Upper lobe of right lung (tissue), 1 donor: ENCODE measurements at regions not wholly inside any gene's neighbourhood (a gene's known extent, or its start where the extent isn't known, plus 50 kb on each side); places are given as distances from the start of the nearest gene placed in this dataset.

Experiments
- ATAC-seq: fragments of 200-7000 bp; cut with Tn5 transposase; one replicate; pipeline ENCODE4 v1.9.1; 2020; ENCODE audit warnings: mild to moderate bottlenecking, moderate library complexity
- DNase-seq: peaks from one replicate; pipeline ENCODE4 v3.0.0-alpha.2; 2020
- H3K27ac ChIP-seq: fragments of 200-600 bp; one replicate; pipeline ENCODE4 v1.8.0; 2022
- H3K27me3 ChIP-seq: fragments of 200-600 bp; one replicate; pipeline ENCODE4 v1.8.0; 2022; ENCODE audit warnings: mild to moderate bottlenecking
- H3K36me3 ChIP-seq: fragments of 200-600 bp; one replicate; pipeline ENCODE4 v1.8.0; 2022
- H3K4me1 ChIP-seq: fragments of 200-600 bp; one replicate; pipeline ENCODE4 v1.8.0; 2022
- H3K4me3 ChIP-seq: fragments of 200-600 bp; one replicate; pipeline ENCODE4 v1.8.0; 2022; ENCODE audit warnings: mild to moderate bottlenecking
- H3K9me3 ChIP-seq: fragments of 200-600 bp; one replicate; pipeline ENCODE4 v1.8.0; 2022
- CTCF ChIP-seq: fragments of 200-600 bp; IDR thresholded peaks from one replicate; pipeline ENCODE4 v1.8.0; 2022; ENCODE audit warnings: antibody characterized with exemption
- intact Hi-C: fragments of 100-400 bp; cut with DNase I; formaldehyde crosslinking; loops from one replicate; pipeline ENCODE4 v1.11.0; 2022
- donor health status: DM: no; HTN: yes; CAD: no; lungs with severe emphysema.

- intact Hi-C loops = no loop called here
- DNase-seq (no peak), ATAC-seq (no peak)
- H3K36me3 ChIP-seq = no peaks in the 10 kb centered on the region
- TF ChIP-seq CTCF = no peak
- H3K27ac ChIP-seq = no peak overlapping the region
- H3K9me3 ChIP-seq = no peaks in the 10 kb centered on the region
- no peak overlapping the region for H3K4me3 ChIP-seq
- H3K4me1 ChIP-seq = no peaks in the 10 kb centered on the region
- no peaks in the 10 kb centered on the region for H3K27me3 ChIP-seq
Observed at GRCh38 chr14:54294802-54295201, 102.0 kb upstream of the CDKN3 start.

- intact Hi-C loops = no loop called here
- ATAC-seq = no peak
- H3K27ac ChIP-seq = no peak overlapping the region
- no peak for TF ChIP-seq CTCF
- no peaks in the 10 kb centered on the region for H3K36me3 ChIP-seq
- H3K27me3 ChIP-seq = no peaks in the 10 kb centered on the region
- no peaks in the 10 kb centered on the region for H3K9me3 ChIP-seq
- no peak overlapping the region for H3K4me3 ChIP-seq
- H3K4me1 ChIP-seq = no peaks in the 10 kb centered on the region
- no peak for DNase-seq
Observed at GRCh38 chr14:54299410-54300363, 97.1 kb upstream of the CDKN3 start.

- H3K27me3 ChIP-seq = no peaks in the 10 kb centered on the region
- DNase-seq (no peak), ATAC-seq (peak; percentile 69)
- TF ChIP-seq CTCF = no peak
- intact Hi-C loops = no loop called here
- H3K4me1 ChIP-seq = no peaks in the 10 kb centered on the region
- H3K9me3 ChIP-seq = no peaks in the 10 kb centered on the region
- H3K36me3 ChIP-seq = no peaks in the 10 kb centered on the region
- H3K27ac ChIP-seq = no peak overlapping the region
- no peak overlapping the region for H3K4me3 ChIP-seq
Observed at GRCh38 chr14:54300881-54301280, 95.9 kb upstream of the CDKN3 start.

GRCh38 chr14:54301359-54301758 lies 95.4 kb upstream of the CDKN3 start:
- H3K27ac ChIP-seq = no peak overlapping the region
- no peaks in the 10 kb centered on the region for H3K27me3 ChIP-seq
- H3K9me3 ChIP-seq = no peaks in the 10 kb centered on the region
- no peaks in the 10 kb centered on the region for H3K36me3 ChIP-seq
- intact Hi-C loops = no loop called here
- H3K4me1 ChIP-seq = no peaks in the 10 kb centered on the region
- no peak for DNase-seq
- no peak overlapping the region for H3K4me3 ChIP-seq
- ATAC-seq = peak; percentile 88
- no peak for TF ChIP-seq CTCF

- H3K4me1 ChIP-seq = no peaks in the 10 kb centered on the region
- H3K4me3 ChIP-seq = no peak overlapping the region
- no peaks in the 10 kb centered on the region for H3K27me3 ChIP-seq
- no peaks in the 10 kb centered on the region for H3K9me3 ChIP-seq
- no peak for DNase-seq
- H3K36me3 ChIP-seq = no peaks in the 10 kb centered on the region
- H3K27ac ChIP-seq = no peak overlapping the region
- ATAC-seq = no peak
- intact Hi-C loops = no loop called here
- TF ChIP-seq CTCF = no peak
Observed at GRCh38 chr14:54306806-54307205, 90.0 kb upstream of the CDKN3 start.
